ENCODE measurements at regions not wholly inside any gene's neighbourhood (a gene's known extent, or its start where the extent isn't known, plus 50 kb on each side); places are given as distances from the start of the nearest gene placed in this dataset.
A peak's percentile ranks its signal among the peaks of the same experiment; 100 is the strongest.

GRCh38 chr13:22014469-22014868 is 343.6 kb downstream of the FGF9 start:
- no peak overlapping the region for H3K27ac Mint-ChIP-seq
- peaks cover 60% of the 10 kb centered on the region for H3K4me1 Mint-ChIP-seq
- H3K27me3 Mint-ChIP-seq (ENCODE audit: low read depth, poor library complexity): no peaks in the 10 kb centered on the region
- H3K4me3 Mint-ChIP-seq: no peak overlapping the region
- H3K36me3 Mint-ChIP-seq (ENCODE audit: low read depth): no peaks in the 10 kb centered on the region
- TF ChIP-seq CTCF (IDR thresholded peaks at IDR 0.05): no peak
- DNase-seq: no peak
- no peaks in the 10 kb centered on the region for H3K9me3 Mint-ChIP-seq

GRCh38 chr13:22017226-22017625 is 346.4 kb downstream of the FGF9 start:
- TF ChIP-seq CTCF (IDR thresholded peaks at IDR 0.05): no peak
- no peak for DNase-seq
- H3K27ac Mint-ChIP-seq: no peak overlapping the region
- H3K9me3 Mint-ChIP-seq: no peaks in the 10 kb centered on the region
- no peaks in the 10 kb centered on the region for H3K27me3 Mint-ChIP-seq (ENCODE audit: low read depth, poor library complexity)
- no peaks in the 10 kb centered on the region for H3K36me3 Mint-ChIP-seq (ENCODE audit: low read depth)
- peaks cover 38% of the 10 kb centered on the region for H3K4me1 Mint-ChIP-seq
- no peak overlapping the region for H3K4me3 Mint-ChIP-seq

- Mint-ChIP-seq H3K4me1 (peaks cover 28% of the 10 kb centered on the region), H3K36me3 (ENCODE audit: low read depth) (no peaks in the 10 kb centered on the region), H3K4me3 (no peak overlapping the region), H3K27me3 (ENCODE audit: low read depth, poor library complexity) (no peaks in the 10 kb centered on the region), H3K27ac (no peak overlapping the region), H3K9me3 (no peaks in the 10 kb centered on the region)
- no peak for DNase-seq
- TF ChIP-seq CTCF (IDR thresholded peaks at IDR 0.05): no peak
Measured at GRCh38 chr13:22018076-22018835, 347.4 kb downstream of the FGF9 start.

GRCh38 chr13:22018836-22019210 is 347.9 kb downstream of the FGF9 start:
- H3K4me1 Mint-ChIP-seq: peaks cover 22% of the 10 kb centered on the region
- TF ChIP-seq CTCF (IDR thresholded peaks at IDR 0.05): no peak
- H3K36me3 Mint-ChIP-seq (ENCODE audit: low read depth): no peaks in the 10 kb centered on the region
- no peak overlapping the region for H3K4me3 Mint-ChIP-seq
- no peak overlapping the region for H3K27ac Mint-ChIP-seq
- no peaks in the 10 kb centered on the region for H3K27me3 Mint-ChIP-seq (ENCODE audit: low read depth, poor library complexity)
- no peaks in the 10 kb centered on the region for H3K9me3 Mint-ChIP-seq
- DNase-seq: no peak

GRCh38 chr13:22024381-22024994 is 353.6 kb downstream of the FGF9 start:
- no peaks in the 10 kb centered on the region for H3K4me1 Mint-ChIP-seq
- H3K27me3 Mint-ChIP-seq (ENCODE audit: low read depth, poor library complexity): no peaks in the 10 kb centered on the region
- H3K36me3 Mint-ChIP-seq (ENCODE audit: low read depth): no peaks in the 10 kb centered on the region
- no peaks in the 10 kb centered on the region for H3K9me3 Mint-ChIP-seq
- no peak for TF ChIP-seq CTCF (IDR thresholded peaks at IDR 0.05)
- no peak for DNase-seq
- H3K4me3 Mint-ChIP-seq: no peak overlapping the region
- H3K27ac Mint-ChIP-seq: peak overlapping the region; percentile 29

- no peak for DNase-seq
- no peak overlapping the region for H3K4me3 Mint-ChIP-seq
- no peak for TF ChIP-seq CTCF (IDR thresholded peaks at IDR 0.05)
- H3K27me3 Mint-ChIP-seq (ENCODE audit: low read depth, poor library complexity): no peaks in the 10 kb centered on the region
- no peaks in the 10 kb centered on the region for H3K36me3 Mint-ChIP-seq (ENCODE audit: low read depth)
- H3K4me1 Mint-ChIP-seq: peaks cover 13% of the 10 kb centered on the region
- no peaks in the 10 kb centered on the region for H3K9me3 Mint-ChIP-seq
- H3K27ac Mint-ChIP-seq: no peak overlapping the region
Measured at GRCh38 chr13:22027566-22027965, 356.7 kb downstream of the FGF9 start.
